GM10248 (cell line): ENCODE measurements at regions not wholly inside any gene's neighbourhood (a gene's known extent, or its start where the extent isn't known, plus 50 kb on each side); places are given as distances from the start of the nearest gene placed in this dataset.

Experiments used
- CTCF ChIA-PET: fragments of 300-600 bp; sonication (Branson Sonifier 250); formaldehyde crosslinking; extraction: SDS; loops from one replicate; lab custom pipeline; 2021; ENCODE audit warnings: antibody characterized with exemption; lab: Yijun Ruan, JAX
- POLR2A ChIA-PET: fragments of 350-650 bp; sonication (Branson Sonifier 250); formaldehyde crosslinking; extraction: SDS; loops from one replicate; lab custom pipeline; 2020; ENCODE audit warnings: antibody characterized with exemption; lab: Yijun Ruan, JAX
- DNase-seq: peaks from one replicate; pipeline ENCODE4 v3.0.0; 2012; ENCODE audit errors: extremely low spot score
- CTCF ChIP-seq: IDR thresholded peaks from 2 replicates; pipeline ENCODE4 v1.5.1; 2012; ENCODE audit warnings: mild to moderate bottlenecking, low read depth; ENCODE audit errors: extremely low read depth, missing control alignments, control extremely low read depth

- TF ChIP-seq CTCF, result no peak
- CTCF ChIA-PET, result interaction anchor here (1.2 kb wide), 1 partner anchor 16 kb away, joined by 6 read pairs; no protein-coding TSS in a partner anchor
- no peak for DNase-seq
- POLR2A ChIA-PET, result no interaction called here
Measured at GRCh38 chr10:47063858-47064257, 152.6 kb downstream of the PTPN20 start.

GRCh38 chr10:47065903-47066302 is 154.7 kb downstream of the PTPN20 start:
- DNase-seq, result no peak
- no peak for TF ChIP-seq CTCF
- POLR2A ChIA-PET, result no interaction called here
- CTCF ChIA-PET, result interaction anchor here (1.0 to 1.2 kb wide), 2 partner anchors 9 to 18 kb away, joined by 3 read pairs; no protein-coding TSS in a partner anchor

GRCh38 chr10:47067949-47068940 is 157.0 kb downstream of the PTPN20 start:
- POLR2A ChIA-PET, result no interaction called here
- no peak for DNase-seq
- CTCF ChIA-PET, result no interaction called here
- TF ChIP-seq CTCF, result no peak

- ChIA-PET CTCF (interaction anchor here (0.8 to 2.0 kb wide), 3 partner anchors 13 to 55 kb away, joined by 3 to 5 read pairs (median 5); no protein-coding TSS in a partner anchor), POLR2A (no interaction called here)
- no peak for DNase-seq
- no peak for TF ChIP-seq CTCF
Measured at GRCh38 chr10:47070541-47070940, 159.3 kb downstream of the PTPN20 start.

- POLR2A ChIA-PET, result no interaction called here
- CTCF ChIA-PET, result interaction anchor here (1.3 to 2.0 kb wide), 3 partner anchors 11 to 121 kb away, joined by 3 to 5 read pairs (median 3); no protein-coding TSS in a partner anchor
- no peak for TF ChIP-seq CTCF
- DNase-seq, result no peak
Measured at GRCh38 chr10:47071891-47072290, 160.7 kb downstream of the PTPN20 start.

- no peak for DNase-seq
- CTCF ChIA-PET, result no interaction called here
- TF ChIP-seq CTCF, result no peak
- POLR2A ChIA-PET, result no interaction called here
Measured at GRCh38 chr10:47073967-47074366, 162.7 kb downstream of the PTPN20 start.
